Stomach smooth muscle (tissue), 2 donors: ENCODE measurements at regions not wholly inside any gene's neighbourhood (a gene's known extent, or its start where the extent isn't known, plus 50 kb on each side); places are given as distances from the start of the nearest gene placed in this dataset.
"Not testable (repeated sequence)": the region's sequence is repeated elsewhere in the genome, so short reads cannot be mapped to it uniquely, and the experiment has no call there.

Experiments used
- H3K27ac ChIP-seq: one replicate; pipeline ENCODE4 v1.7.0; 2013; ENCODE audit warnings: mild to moderate bottlenecking, low read length, inconsistent platforms
- H3K27me3 ChIP-seq, 2 donors: one replicate each; pipeline ENCODE4 v1.7.0; 2013; ENCODE audit warnings: low read length in 2 of 2; ENCODE audit not compliant: insufficient read depth in 2 of 2, control insufficient read depth in 1 of 2
- H3K36me3 ChIP-seq, 2 donors: one replicate each; pipeline ENCODE4 v1.7.0; 2013; ENCODE audit warnings: low read length in 2 of 2; ENCODE audit not compliant: control insufficient read depth in 2 of 2, insufficient read depth in 2 of 2
- H3K4me1 ChIP-seq: one replicate; pipeline ENCODE4 v1.7.0; 2013; ENCODE audit warnings: low read length; ENCODE audit not compliant: control insufficient read depth, insufficient read depth
- H3K4me3 ChIP-seq, 2 donors: one replicate each; pipeline ENCODE4 v1.7.0; 2013; ENCODE audit warnings: low read length in 2 of 2
- H3K9ac ChIP-seq, 2 donors: one replicate each; pipeline ENCODE4 v1.7.0; 2013; ENCODE audit warnings: low read length in 2 of 2, mild to moderate bottlenecking in 1 of 2
- H3K9me3 ChIP-seq, 2 donors: one replicate each; pipeline ENCODE4 v1.7.0; 2013; ENCODE audit warnings: low read length in 2 of 2; ENCODE audit not compliant: control insufficient read depth in 2 of 2
- donor health status: healthy.
- donor health status: Pancreatic carcinoma.

DNA sequence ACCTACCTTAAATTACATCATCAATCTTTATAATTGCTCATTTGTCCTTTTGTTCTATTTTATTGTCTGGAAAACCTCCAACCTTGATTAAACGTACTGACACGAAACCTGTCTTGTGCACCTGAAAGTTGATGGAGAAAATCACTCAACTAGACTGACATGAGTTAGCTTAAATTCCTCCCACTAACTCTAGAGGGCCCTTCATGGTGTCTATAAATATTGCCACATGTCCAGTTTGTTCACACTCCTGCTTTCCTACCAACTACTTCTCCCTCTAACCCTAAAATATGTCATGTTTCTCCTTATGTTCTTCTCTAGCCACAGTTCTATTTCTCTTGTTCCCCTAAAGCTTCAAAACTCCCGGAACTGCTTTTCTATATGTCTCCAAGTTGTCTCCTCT is 59.8 kb upstream of the SGO1 start:
- Histone ChIP-seq H3K4me1 (no peaks in the 10 kb centered on the region), H3K9ac (no peak overlapping the region), H3K9me3 (no peaks in the 10 kb centered on the region), H3K4me3 (no peak overlapping the region), H3K27ac (no peak overlapping the region), H3K27me3 (no peaks in the 10 kb centered on the region), H3K36me3 (no peaks in the 10 kb centered on the region)

DNA sequence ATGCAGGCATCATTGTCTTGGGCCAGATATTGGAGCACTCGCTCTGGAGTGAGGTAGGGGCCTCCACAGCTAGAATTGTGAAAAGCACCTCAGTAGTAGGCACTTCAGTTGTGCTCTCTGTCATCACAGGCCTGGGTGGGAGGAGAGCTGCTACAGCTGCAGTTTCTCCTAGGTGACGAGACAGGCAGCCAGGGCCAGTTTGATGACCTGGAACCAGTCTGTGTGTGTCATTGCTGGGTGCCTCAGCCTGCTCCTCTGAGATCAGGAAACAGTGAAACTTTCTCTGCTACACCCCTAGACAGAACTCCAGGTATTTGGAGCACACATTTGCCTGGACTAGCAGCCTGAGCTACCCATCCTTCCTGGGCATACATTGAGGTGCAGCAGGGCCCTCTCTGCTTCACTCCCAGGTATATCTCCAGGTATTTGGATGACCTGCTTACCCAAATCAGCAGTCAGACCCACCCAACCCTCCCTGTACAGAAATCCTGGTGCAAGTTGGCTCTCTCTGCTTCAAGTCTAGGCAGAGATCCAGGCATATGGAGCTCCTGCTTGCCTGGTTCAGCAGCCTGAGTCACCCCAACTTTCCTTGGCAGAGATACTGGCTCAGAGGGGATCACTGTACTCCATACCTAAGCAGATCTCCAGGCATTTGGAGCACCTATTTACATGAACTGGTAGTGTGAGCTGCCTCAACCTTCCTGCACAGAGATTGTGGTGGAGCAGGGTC is 54.3 kb upstream of the SGO1 start:
- Histone ChIP-seq H3K27ac (no peak overlapping the region), H3K27me3 (no peaks in the 10 kb centered on the region), H3K36me3 (no peaks in the 10 kb centered on the region), H3K4me1 (no peaks in the 10 kb centered on the region), H3K4me3 (no peak overlapping the region), H3K9me3 (no peaks in the 10 kb centered on the region), H3K9ac (no peak overlapping the region)

DNA sequence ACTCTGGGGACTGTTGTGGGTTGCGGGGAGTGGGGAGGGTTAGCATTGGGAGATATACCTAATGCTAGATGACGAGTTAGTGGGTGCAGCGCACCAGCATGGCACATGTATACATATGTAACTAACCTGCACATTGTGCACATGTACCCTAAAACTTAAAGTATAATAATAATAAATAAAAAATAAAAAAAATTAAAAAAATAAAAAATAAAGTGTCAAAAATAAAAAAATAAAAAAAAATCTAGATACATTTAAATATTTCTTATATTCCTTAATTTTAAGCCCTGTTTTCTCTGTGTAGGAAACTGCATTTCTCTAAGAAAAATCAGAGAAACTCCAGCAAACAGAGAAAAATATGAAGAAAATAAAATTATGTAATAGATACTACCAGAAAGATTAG is 52.2 kb upstream of the SGO1 start:
- not testable (repeated sequence) for H3K9me3 ChIP-seq, H3K4me3 ChIP-seq, H3K36me3 ChIP-seq, H3K9ac ChIP-seq, H3K4me1 ChIP-seq, H3K27me3 ChIP-seq, H3K27ac ChIP-seq

DNA sequence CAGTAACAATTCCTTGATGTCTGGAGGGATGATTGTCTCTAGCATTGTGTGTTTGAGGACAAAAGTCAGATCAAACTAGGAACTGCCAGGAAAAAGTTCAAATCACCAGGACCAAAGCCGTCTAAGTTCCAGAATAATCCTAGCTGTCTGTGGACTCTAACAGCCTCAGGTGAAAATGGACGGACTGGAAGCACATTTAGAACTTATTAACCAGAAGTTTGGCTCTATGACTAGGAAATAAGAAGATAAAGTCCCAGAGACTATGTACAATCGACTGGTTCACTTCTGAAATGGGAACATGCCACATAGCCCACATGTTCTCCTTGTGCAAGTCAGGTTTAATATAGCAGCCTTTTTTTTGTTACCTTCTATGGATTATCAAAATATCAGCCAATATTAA is 50.6 kb upstream of the SGO1 start:
- Histone ChIP-seq H3K4me3 (no peak overlapping the region), H3K9me3 (no peaks in the 10 kb centered on the region), H3K4me1 (no peaks in the 10 kb centered on the region), H3K27me3 (no peaks in the 10 kb centered on the region), H3K9ac (no peak overlapping the region), H3K27ac (no peak overlapping the region), H3K36me3 (no peaks in the 10 kb centered on the region)
